GM12878 (cell line): ENCODE measurements at regions not wholly inside any gene's neighbourhood (a gene's known extent, or its start where the extent isn't known, plus 50 kb on each side); places are given as distances from the start of the nearest gene placed in this dataset.

Source experiments
- ATAC-seq: fragments of 200-7000 bp; cut with Tn5 transposase; 3 replicates; pipeline ENCODE4 v1.9.1; 2020; ENCODE audit warnings: mild to moderate bottlenecking, moderate library complexity
- BruUV-seq: library from RNA; stranded (reverse); fragments of 400-500 nt; replicated peaks from 2 replicates; lab custom pipeline; 2021; lab: Mats Ljungman, UMichigan
- CTCF ChIA-PET: fragments of 300-600 bp; sonication (Branson Sonifier 250); formaldehyde crosslinking; extraction: SDS; loops from one replicate; lab custom pipeline; 2021; ENCODE audit warnings: inconsistent platforms; lab: Yijun Ruan, JAX
- POLR2A ChIA-PET: fragments of 350-600 bp; formaldehyde crosslinking; extraction: SDS; loops from one replicate; lab custom pipeline; 2021; ENCODE audit warnings: inconsistent platforms; lab: Charles Lee
- RAD21 ChIA-PET: fragments of 300-600 bp; sonication (Branson Sonifier 250); formaldehyde crosslinking; loops from one replicate; lab custom pipeline; 2023; ENCODE audit warnings: antibody characterized with exemption; ENCODE audit not compliant: unreplicated experiment; lab: Charles Lee
- SMC1A ChIA-PET: fragments of 300-600 bp; sonication (Branson Sonifier 250); formaldehyde crosslinking; loops from one replicate; lab custom pipeline; 2023; ENCODE audit not compliant: unreplicated experiment, uncharacterized antibody; lab: Charles Lee
- DNase-seq: peaks from one replicate; pipeline ENCODE4 v3.0.0-alpha.2; 2011; ENCODE audit warnings: low read depth, low spot score
- FAIRE-seq: peaks from 3 replicates; lab custom pipeline; 2011; peaks lifted over from hg19 to GRCh38; lab: Jason Lieb, UNC
- H2AFZ ChIP-seq: 2 replicates; pipeline ENCODE4 v1.6.0; 2011; ENCODE audit warnings: low read depth, low read length, control low read depth; ENCODE audit not compliant: control insufficient read depth
- H3K27ac ChIP-seq: 2 replicates; pipeline ENCODE4 v1.5.1; 2011; ENCODE audit warnings: control low read depth; ENCODE audit not compliant: control insufficient read depth, insufficient read depth
- H3K27me3 ChIP-seq, 2 experiments: replicated peaks in 1 of 2; 2 replicates each; pipeline versions ENCODE4 v1.6.0 to v1.6.1; 2011; ENCODE audit warnings: low read length in 1 of 2; ENCODE audit not compliant: control insufficient read depth in 2 of 2, insufficient read depth in 2 of 2
- H3K36me3 ChIP-seq, 2 experiments: 2 replicates each; pipeline ENCODE4 v1.5.1; 2011; ENCODE audit warnings: low read length in 1 of 2; ENCODE audit not compliant: control insufficient read depth in 2 of 2, insufficient read depth in 2 of 2
- H3K4me1 ChIP-seq: 2 replicates; pipeline ENCODE4 v1.6.1; 2011; ENCODE audit warnings: mild to moderate bottlenecking, low read length, moderate library complexity, mixed read lengths; ENCODE audit not compliant: control insufficient read depth, insufficient read depth
- H3K4me2 ChIP-seq: 2 replicates; pipeline ENCODE4 v1.6.0; 2011; ENCODE audit warnings: control low read depth; ENCODE audit not compliant: control insufficient read depth, insufficient read depth
- H3K4me3 ChIP-seq: fragments of 200-600 bp; sonication (generic); 2 replicates; pipeline ENCODE4 v1.5.1; 2016
- H3K79me2 ChIP-seq: 2 replicates; pipeline ENCODE4 v1.6.0; 2011; ENCODE audit warnings: low read length; ENCODE audit not compliant: control insufficient read depth, insufficient read depth
- H3K9ac ChIP-seq: 2 replicates; pipeline ENCODE4 v1.8.0; 2011; ENCODE audit warnings: low read length, control low read depth, mixed read lengths; ENCODE audit not compliant: control insufficient read depth, insufficient read depth
- H3K9me3 ChIP-seq: replicated peaks from 3 replicates; pipeline ENCODE4 v1.5.1; 2011; ENCODE audit warnings: mild to moderate bottlenecking, low read length; ENCODE audit not compliant: control insufficient read depth, insufficient read depth
- H4K20me1 ChIP-seq: 2 replicates; pipeline ENCODE4 v1.6.0; 2011; ENCODE audit not compliant: control insufficient read depth, insufficient read depth
- HCFC1 ChIP-seq: fragments of 150-350 bp; IDR thresholded peaks from 2 replicates; pipeline ENCODE4 v1.6.1; 2014; ENCODE audit warnings: low read length
- MYC ChIP-seq: IDR thresholded peaks from 2 replicates; pipeline ENCODE4 v1.6.1; 2011; ENCODE audit warnings: mild to moderate bottlenecking, low read length, moderate library complexity, inconsistent platforms; ENCODE audit not compliant: insufficient read depth, insufficient replicate concordance, insufficient read length, severe bottlenecking
- RELA ChIP-seq: fragments of 450-650 bp; IDR thresholded peaks from 2 replicates; pipeline ENCODE4 v1.8.0; 2014; ENCODE audit warnings: borderline replicate concordance; ENCODE audit not compliant: partially characterized antibody
- ZNF207 ChIP-seq: fragments of 450-650 bp; IDR thresholded peaks from 2 replicates; pipeline ENCODE4 v1.6.1; 2014; ENCODE audit warnings: antibody characterized with exemption, mild to moderate bottlenecking, borderline replicate concordance
- WGBS: methylation state at CpG from one replicate; pipeline ENCODE4 v1.1.6; 2016; ENCODE audit warnings: low lambda C conversion rate; ENCODE audit not compliant: insufficient replicate concordance, insufficient coverage; ENCODE audit errors: missing lambda C conversion rate; 5-methylcytosine and 5-hydroxymethylcytosine counted together
- in situ Hi-C: fragments of 300-500 bp; cut with MboI; formaldehyde crosslinking; loops from 9 replicates; pipeline ENCODE4 v1.14.3; 2018; ENCODE audit warnings: mixed read lengths
- intact Hi-C: fragments of 100-400 bp; cut with micrococcal nuclease; formaldehyde crosslinking; loops from one replicate; pipeline ENCODE4 v1.14.2; 2022; ENCODE audit not compliant: unreplicated experiment
- TF ChIP-seq, protein P1 (sequence below): IDR thresholded peaks from 2 replicates; pipeline ENCODE4 v1.6.1; 2011; ENCODE audit warnings: low read depth, low read length, improper control_type of control experiment, borderline replicate concordance
- TF ChIP-seq, protein P2 (sequence below), 3 experiments: IDR thresholded peaks in 2 of 3; conservative IDR thresholded peaks in 1 of 3; 2 replicates each; pipeline ENCODE4 v1.5.1; 2011; ENCODE audit warnings: low read depth in 3 of 3, low read length in 3 of 3, mild to moderate bottlenecking in 3 of 3, control low read depth in 2 of 3, moderate library complexity in 2 of 3, inconsistent platforms in 1 of 3, mixed read lengths in 1 of 3; ENCODE audit not compliant: control insufficient read depth in 2 of 3, insufficient read depth in 1 of 3; ENCODE audit errors: extremely low read depth in 1 of 3

DNA sequence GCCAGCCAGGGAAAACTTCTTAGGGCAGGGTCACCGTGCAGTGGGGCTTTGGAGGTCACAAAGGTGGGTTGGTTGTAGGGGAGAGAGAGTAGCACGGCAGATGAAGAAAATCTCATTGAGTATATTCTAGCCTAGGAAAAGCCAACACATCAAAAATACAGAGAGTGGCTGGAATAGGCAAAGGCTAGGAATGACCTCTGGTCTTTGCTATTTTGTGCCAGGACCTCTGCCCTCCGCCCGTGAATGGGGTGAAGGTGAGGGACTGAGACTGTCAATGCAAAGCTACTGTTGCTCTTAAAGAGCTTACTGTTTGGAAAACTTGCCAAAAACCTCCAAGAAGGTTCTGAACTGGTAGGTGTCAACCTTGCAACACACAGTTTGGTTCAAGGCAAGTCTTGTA lies 346.7 kb downstream of the CDH26 start:
- CTCF ChIA-PET: no interaction called here
- Histone ChIP-seq H3K4me1 (no peaks in the 10 kb centered on the region), H3K27ac (no peak overlapping the region), H3K36me3 (no peaks in the 10 kb centered on the region), H3K4me3 (no peak overlapping the region), H3K4me2 (no peak overlapping the region), H3K27me3 (no peaks in the 10 kb centered on the region), H3K9me3 (no peaks in the 10 kb centered on the region), H4K20me1 (no peaks in the 10 kb centered on the region)
- no peak for DNase-seq
- 26% methylated on average over 4 of the region's 4 CpGs for WGBS
- intact Hi-C loops: no loop called here
- SMC1A ChIA-PET: no interaction called here
- no peak for FAIRE-seq
- in situ Hi-C loops: no loop called here
- BruUV-seq: no TSS peak
- TF ChIP-seq RELA: no peak
- TF ChIP-seq, protein P1, sequence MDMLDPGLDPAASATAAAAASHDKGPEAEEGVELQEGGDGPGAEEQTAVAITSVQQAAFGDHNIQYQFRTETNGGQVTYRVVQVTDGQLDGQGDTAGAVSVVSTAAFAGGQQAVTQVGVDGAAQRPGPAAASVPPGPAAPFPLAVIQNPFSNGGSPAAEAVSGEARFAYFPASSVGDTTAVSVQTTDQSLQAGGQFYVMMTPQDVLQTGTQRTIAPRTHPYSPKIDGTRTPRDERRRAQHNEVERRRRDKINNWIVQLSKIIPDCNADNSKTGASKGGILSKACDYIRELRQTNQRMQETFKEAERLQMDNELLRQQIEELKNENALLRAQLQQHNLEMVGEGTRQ: no peak
- TF ChIP-seq, protein P2, sequence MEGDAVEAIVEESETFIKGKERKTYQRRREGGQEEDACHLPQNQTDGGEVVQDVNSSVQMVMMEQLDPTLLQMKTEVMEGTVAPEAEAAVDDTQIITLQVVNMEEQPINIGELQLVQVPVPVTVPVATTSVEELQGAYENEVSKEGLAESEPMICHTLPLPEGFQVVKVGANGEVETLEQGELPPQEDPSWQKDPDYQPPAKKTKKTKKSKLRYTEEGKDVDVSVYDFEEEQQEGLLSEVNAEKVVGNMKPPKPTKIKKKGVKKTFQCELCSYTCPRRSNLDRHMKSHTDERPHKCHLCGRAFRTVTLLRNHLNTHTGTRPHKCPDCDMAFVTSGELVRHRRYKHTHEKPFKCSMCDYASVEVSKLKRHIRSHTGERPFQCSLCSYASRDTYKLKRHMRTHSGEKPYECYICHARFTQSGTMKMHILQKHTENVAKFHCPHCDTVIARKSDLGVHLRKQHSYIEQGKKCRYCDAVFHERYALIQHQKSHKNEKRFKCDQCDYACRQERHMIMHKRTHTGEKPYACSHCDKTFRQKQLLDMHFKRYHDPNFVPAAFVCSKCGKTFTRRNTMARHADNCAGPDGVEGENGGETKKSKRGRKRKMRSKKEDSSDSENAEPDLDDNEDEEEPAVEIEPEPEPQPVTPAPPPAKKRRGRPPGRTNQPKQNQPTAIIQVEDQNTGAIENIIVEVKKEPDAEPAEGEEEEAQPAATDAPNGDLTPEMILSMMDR (IDR thresholded peaks at IDR 0.05 in 2 of 3, conservative IDR thresholded peaks at IDR 0.05 in 1 of 3; ENCODE audit: control insufficient read depth in 2 of 3, extremely low read depth in 1 of 3, insufficient read depth in 1 of 3, low read depth in 3 of 3, low read length in 3 of 3): no peak
- TF ChIP-seq MYC: no peak
- no peak for TF ChIP-seq HCFC1
- no peak for TF ChIP-seq ZNF207
- TF ChIP-seq, all 136 proteins: peak for 0
- no peak overlapping the region for H2AFZ ChIP-seq
- ChIA-PET RAD21 (no interaction called here), POLR2A (no interaction called here)
- no peak overlapping the region for H3K9ac ChIP-seq
- no peaks in the 10 kb centered on the region for H3K79me2 ChIP-seq
- ATAC-seq: no peak
